Lung (tissue), 11 donors: ENCODE measurements at regions not wholly inside any gene's neighbourhood (a gene's known extent, or its start where the extent isn't known, plus 50 kb on each side); places are given as distances from the start of the nearest gene placed in this dataset.

Experiments used
- ATAC-seq: fragments of 200-7000 bp; cut with Tn5 transposase; one replicate; pipeline ENCODE4 v1.9.1; 2020; ENCODE audit warnings: moderate number of reproducible peaks; ENCODE audit not compliant: insufficient read depth, low FRiP score
- DNase-seq, 3 donors: peaks; one replicate each; pipeline ENCODE4 v3.0.0-alpha.2; 2013 to 2017
- H3K27ac ChIP-seq, 2 donors: one replicate each; pipeline ENCODE4 v1.5.1; 2013; ENCODE audit warnings: mild to moderate bottlenecking in 2 of 2, moderate library complexity in 2 of 2, control low read depth in 1 of 2, inconsistent platforms in 1 of 2, low read depth in 1 of 2, low read length in 1 of 2
- H3K27me3 ChIP-seq, 3 donors: one replicate each; pipeline ENCODE4 v1.5.1; 2013; ENCODE audit warnings: low read length in 2 of 3; ENCODE audit not compliant: control insufficient read depth in 3 of 3, insufficient read depth in 3 of 3
- H3K36me3 ChIP-seq, 4 donors: one replicate each; pipeline ENCODE4 v1.5.1; 2013; ENCODE audit warnings: low read length in 4 of 4, mild to moderate bottlenecking in 1 of 4, moderate library complexity in 1 of 4; ENCODE audit not compliant: control insufficient read depth in 4 of 4, insufficient read depth in 4 of 4
- H3K4me1 ChIP-seq, 5 donors: one replicate each; pipeline ENCODE4 v1.5.1; 2013; ENCODE audit warnings: low read length in 5 of 5, mild to moderate bottlenecking in 2 of 5, moderate library complexity in 1 of 5; ENCODE audit not compliant: control insufficient read depth in 5 of 5, insufficient read depth in 5 of 5
- H3K4me3 ChIP-seq: one replicate; pipeline ENCODE4 v1.5.1; 2013; ENCODE audit warnings: mild to moderate bottlenecking, control low read depth, moderate library complexity
- H3K9ac ChIP-seq, 2 donors: one replicate each; pipeline ENCODE4 v1.5.1; 2013; ENCODE audit warnings: low read length in 2 of 2, control low read depth in 1 of 2; ENCODE audit not compliant: insufficient read depth in 1 of 2
- H3K9me3 ChIP-seq, 4 donors: one replicate each; pipeline ENCODE4 v1.5.1; 2013; ENCODE audit warnings: low read length in 3 of 4, mild to moderate bottlenecking in 1 of 4, moderate library complexity in 1 of 4; ENCODE audit not compliant: control insufficient read depth in 4 of 4, insufficient read depth in 3 of 4
- CTCF ChIP-seq: IDR thresholded peaks from 2 replicates; pipeline ENCODE4 v1.5.1; 2012; ENCODE audit warnings: mild to moderate bottlenecking; ENCODE audit errors: control extremely low read depth, extremely low read depth
- WGBS, 2 donors: extraction: QIAGEN DNeasy Blood & Tissue Kit; methylation state at CpG; one replicate each; pipeline ENCODE4 v1.1.7; 2013; 5-methylcytosine and 5-hydroxymethylcytosine counted together
- donor health status: control.
- donor health status: control.
- donor health status: Bipolar disorder and iron deficiency.
- donor health status: healthy.
- donor health status: DM: yes; HTN: yes; CAD: no.

GRCh38 chr13:109547942-109548341 lies 238.4 kb downstream of the IRS2 start:
- Histone ChIP-seq H3K4me1 (no peaks in the 10 kb centered on the region), H3K27me3 (no peaks in the 10 kb centered on the region), H3K27ac (no peak overlapping the region), H3K4me3 (no peak overlapping the region), H3K9me3 (no peaks in the 10 kb centered on the region), H3K9ac (no peak overlapping the region), H3K36me3 (no peaks in the 10 kb centered on the region)
- WGBS, 2 donors = 81 to 86% methylated on average over 5 of the region's 5 CpGs
- DNase-seq (no peak), ATAC-seq (no peak)
- no peak for TF ChIP-seq CTCF

GRCh38 chr13:109545931-109546330 lies 240.5 kb downstream of the IRS2 start:
- DNase-seq = no peak
- WGBS, 2 donors = 48 to 57% methylated on average over 6 of the region's 6 CpGs
- Histone ChIP-seq H3K4me1 (no peaks in the 10 kb centered on the region), H3K27me3 (no peaks in the 10 kb centered on the region), H3K9ac (no peak overlapping the region), H3K27ac (no peak overlapping the region), H3K4me3 (no peak overlapping the region), H3K9me3 (no peaks in the 10 kb centered on the region), H3K36me3 (no peaks in the 10 kb centered on the region)
- ATAC-seq = no peak
- TF ChIP-seq CTCF = no peak

GRCh38 chr13:109541081-109541480 lies 245.3 kb downstream of the IRS2 start:
- Histone ChIP-seq H3K4me3 (no peak overlapping the region), H3K27me3 (no peaks in the 10 kb centered on the region), H3K27ac (no peak overlapping the region), H3K4me1 (no peaks in the 10 kb centered on the region), H3K36me3 (no peaks in the 10 kb centered on the region), H3K9me3 (no peaks in the 10 kb centered on the region), H3K9ac (no peak overlapping the region)
- no peak for DNase-seq
- no peak for TF ChIP-seq CTCF
- no peak for ATAC-seq
- WGBS, 2 donors = 77 to 79% methylated on average over 3 of the region's 3 CpGs

GRCh38 chr13:109537584-109537983 lies 248.8 kb downstream of the IRS2 start:
- DNase-seq = no peak
- ATAC-seq = no peak
- no peaks in the 10 kb centered on the region for H3K36me3 ChIP-seq
- no peaks in the 10 kb centered on the region for H3K27me3 ChIP-seq
- peaks cover 0 to 2% (median 0%) of the 10 kb centered on the region in 4 donors for H3K9me3 ChIP-seq
- WGBS, 2 donors = 66 to 75% methylated on average over 12 of the region's 12 CpGs
- H3K27ac ChIP-seq = no peak overlapping the region
- H3K4me3 ChIP-seq = no peak overlapping the region
- no peak for TF ChIP-seq CTCF
- no peaks in the 10 kb centered on the region for H3K4me1 ChIP-seq
- H3K9ac ChIP-seq = no peak overlapping the region
